GM23248 (cell line): ENCODE measurements at regions not wholly inside any gene's neighbourhood (a gene's known extent, or its start where the extent isn't known, plus 50 kb on each side); places are given as distances from the start of the nearest gene placed in this dataset.

Source experiments
- EZH2 ChIP-seq: fragments of 200-600 bp; sonication (generic); IDR thresholded peaks from 2 replicates; pipeline ENCODE4 v1.6.1; 2018; ENCODE audit warnings: antibody characterized with exemption, mild to moderate bottlenecking; ENCODE audit not compliant: insufficient read depth, poor library complexity, severe bottlenecking
- EZH2phosphoT487 ChIP-seq: fragments of 200-600 bp; sonication (generic); IDR thresholded peaks from 2 replicates; pipeline ENCODE4 v1.6.1; 2018; ENCODE audit warnings: antibody characterized with exemption, moderate library complexity, mild to moderate bottlenecking, low read depth; ENCODE audit not compliant: insufficient read depth

- no peak for TF ChIP-seq EZH2
- no peak for TF ChIP-seq EZH2phosphoT487
These were observed 147.2 kb downstream of the DACT1 start for GRCh38 chr14:58784931-58785330.
